ENCODE measurements at regions not wholly inside any gene's neighbourhood (a gene's known extent, or its start where the extent isn't known, plus 50 kb on each side); places are given as distances from the start of the nearest gene placed in this dataset.

GRCh38 chr18:78716581-78716980 is 263.0 kb upstream of the SALL3 start:
- 83 to 89% (median 86%) methylated on average over 9 to 17 of the region's 17 CpGs for WGBS, 4 donors
- Histone ChIP-seq H3K27me3 (peaks cover 0 to 17% (median 0%) of the 10 kb centered on the region in 9 donors), H3K27ac (no peak overlapping the region), H3K4me3 (no peak overlapping the region), H3K9me3 (peaks cover 0 to 5% (median 0%) of the 10 kb centered on the region in 12 donors), H3K36me3 (no peaks in the 10 kb centered on the region), H3K4me1 (no peaks in the 10 kb centered on the region)
- intact Hi-C loops (cut with DNase I), result no loop called here
- ATAC-seq (no peak), DNase-seq (no peak)
- no peak for TF ChIP-seq CTCF (IDR thresholded peaks at IDR 0.05)
- TF ChIP-seq POLR2A (IDR thresholded peaks at IDR 0.05), result no peak

- Histone ChIP-seq H3K4me1 (no peaks in the 10 kb centered on the region), H3K27ac (no peak overlapping the region), H3K27me3 (peaks cover 0 to 23% (median 0%) of the 10 kb centered on the region in 9 donors), H3K9me3 (no peaks in the 10 kb centered on the region), H3K36me3 (no peaks in the 10 kb centered on the region), H3K4me3 (no peak overlapping the region)
- DNase-seq (no peak), ATAC-seq (no peak)
- intact Hi-C loops (cut with DNase I), result no loop called here
- WGBS, 4 donors, result 89 to 94% (median 93%) methylated on average over 34 to 37 of the region's 37 CpGs
- TF ChIP-seq POLR2A (IDR thresholded peaks at IDR 0.05), result no peak
- no peak for TF ChIP-seq CTCF (IDR thresholded peaks at IDR 0.05)
Observed at GRCh38 chr18:78717051-78717765, 262.4 kb upstream of the SALL3 start.

- WGBS, 4 donors, result 85 to 91% (median 87%) methylated on average over 4 to 6 of the region's 6 CpGs
- TF ChIP-seq POLR2A (IDR thresholded peaks at IDR 0.05) (no peak), CTCF (IDR thresholded peaks at IDR 0.05) (no peak)
- Histone ChIP-seq H3K9me3 (no peaks in the 10 kb centered on the region), H3K36me3 (no peaks in the 10 kb centered on the region), H3K4me3 (no peak overlapping the region), H3K4me1 (no peaks in the 10 kb centered on the region), H3K27ac (no peak overlapping the region), H3K27me3 (peaks cover 0 to 28% (median 0%) of the 10 kb centered on the region in 9 donors)
- intact Hi-C loops (cut with DNase I), result no loop called here
- ATAC-seq (no peak), DNase-seq (no peak)
Observed at GRCh38 chr18:78717766-78718150, 261.9 kb upstream of the SALL3 start.

- TF ChIP-seq CTCF (IDR thresholded peaks at IDR 0.05), result no peak
- TF ChIP-seq POLR2A (IDR thresholded peaks at IDR 0.05), result no peak
- WGBS, 4 donors, result 86 to 94% (median 91%) methylated on average over 11 of the region's 11 CpGs
- Histone ChIP-seq H3K4me1 (no peaks in the 10 kb centered on the region), H3K27ac (no peak overlapping the region), H3K9me3 (no peaks in the 10 kb centered on the region), H3K4me3 (no peak overlapping the region), H3K36me3 (no peaks in the 10 kb centered on the region), H3K27me3 (peaks cover 0 to 40% (median 0%) of the 10 kb centered on the region in 9 donors)
- intact Hi-C loops (cut with DNase I), result no loop called here
- DNase-seq (no peak), ATAC-seq (no peak)
Observed at GRCh38 chr18:78719821-78720220, 259.8 kb upstream of the SALL3 start.

Measured in heart left ventricle (tissue), 16 donors.